ENCODE measurements at regions not wholly inside any gene's neighbourhood (a gene's known extent, or its start where the extent isn't known, plus 50 kb on each side); places are given as distances from the start of the nearest gene placed in this dataset.

DNA sequence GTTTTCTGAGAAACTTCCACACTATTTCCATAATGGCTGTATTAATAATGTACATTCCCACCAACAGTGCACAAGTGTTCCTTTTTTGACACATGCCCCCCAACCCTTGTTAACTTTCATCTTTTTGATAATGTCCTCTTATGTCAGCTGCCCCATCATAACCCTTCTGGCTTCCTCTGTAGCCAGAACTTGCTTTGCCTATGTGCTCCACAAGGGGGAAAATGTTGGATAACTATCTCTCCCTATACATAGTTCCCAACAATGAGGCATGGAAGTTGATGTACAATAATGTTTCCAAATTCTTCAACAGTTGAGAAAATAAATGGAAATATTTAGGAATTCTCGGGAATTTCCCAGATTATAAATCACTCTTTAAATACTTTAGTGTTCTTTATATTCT, 142.9 kb downstream of the ASB9 start:
- DNase-seq: no peak
- peaks cover 6% of the 10 kb centered on the region for H3K27me3 ChIP-seq (ENCODE audit: control insufficient read depth, insufficient read depth, low read length)
- H3K4me3 ChIP-seq (ENCODE audit: low read length): no peak overlapping the region
- H3K9me3 ChIP-seq (replicated peaks; ENCODE audit: control insufficient read depth, low read depth, low read length): no peaks in the 10 kb centered on the region
- H3K27ac ChIP-seq (ENCODE audit: low read length): no peak overlapping the region
- no CpG with 5 or more reads among the region's 1 CpG for WGBS (ENCODE audit: insufficient coverage)
- H3K4me1 ChIP-seq (ENCODE audit: control insufficient read depth, insufficient read depth, low read length): no peaks in the 10 kb centered on the region
- no peaks in the 10 kb centered on the region for H3K36me3 ChIP-seq (ENCODE audit: control insufficient read depth, insufficient read depth, low read length)

DNA sequence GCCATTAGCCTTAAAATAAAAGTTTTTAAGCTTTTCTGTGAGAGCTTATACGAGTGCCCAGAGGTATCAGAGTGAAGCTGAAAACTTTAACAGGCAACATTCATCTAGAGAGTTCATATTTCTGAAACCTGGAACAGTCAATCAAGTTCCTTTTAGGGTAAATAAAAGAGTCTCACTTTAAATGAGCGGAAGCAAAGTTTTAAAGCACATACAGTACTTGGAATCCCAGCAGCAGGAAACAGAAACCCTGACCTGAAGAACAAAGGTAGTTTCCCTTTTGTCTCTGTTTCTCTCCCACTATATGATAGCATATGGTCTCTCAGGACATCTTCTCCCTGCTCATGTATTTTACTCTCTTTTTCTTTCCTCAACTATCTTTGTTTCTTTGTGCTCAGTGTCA, 153.0 kb downstream of the ASB9 start:
- H3K36me3 ChIP-seq (ENCODE audit: control insufficient read depth, insufficient read depth, low read length): no peaks in the 10 kb centered on the region
- H3K27ac ChIP-seq (ENCODE audit: low read length): no peak overlapping the region
- no peaks in the 10 kb centered on the region for H3K4me1 ChIP-seq (ENCODE audit: control insufficient read depth, insufficient read depth, low read length)
- H3K27me3 ChIP-seq (ENCODE audit: control insufficient read depth, insufficient read depth, low read length): peaks cover 3% of the 10 kb centered on the region
- no peaks in the 10 kb centered on the region for H3K9me3 ChIP-seq (replicated peaks; ENCODE audit: control insufficient read depth, low read depth, low read length)
- WGBS (ENCODE audit: insufficient coverage): no CpG with 5 or more reads among the region's 2 CpGs
- H3K4me3 ChIP-seq (ENCODE audit: low read length): no peak overlapping the region
- DNase-seq: no peak

GRCh38 chrX:15114743-15115566, 154.9 kb downstream of the ASB9 start:
- DNase-seq: no peak
- Histone ChIP-seq H3K27ac (ENCODE audit: low read length) (no peak overlapping the region), H3K36me3 (ENCODE audit: control insufficient read depth, insufficient read depth, low read length) (no peaks in the 10 kb centered on the region), H3K4me3 (ENCODE audit: low read length) (no peak overlapping the region), H3K4me1 (ENCODE audit: control insufficient read depth, insufficient read depth, low read length) (no peaks in the 10 kb centered on the region), H3K9me3 (replicated peaks; ENCODE audit: control insufficient read depth, low read depth, low read length) (no peaks in the 10 kb centered on the region), H3K27me3 (ENCODE audit: control insufficient read depth, insufficient read depth, low read length) (no peaks in the 10 kb centered on the region)
- WGBS (ENCODE audit: insufficient coverage): 32% methylated on average over 6 of the region's 8 CpGs

DNA sequence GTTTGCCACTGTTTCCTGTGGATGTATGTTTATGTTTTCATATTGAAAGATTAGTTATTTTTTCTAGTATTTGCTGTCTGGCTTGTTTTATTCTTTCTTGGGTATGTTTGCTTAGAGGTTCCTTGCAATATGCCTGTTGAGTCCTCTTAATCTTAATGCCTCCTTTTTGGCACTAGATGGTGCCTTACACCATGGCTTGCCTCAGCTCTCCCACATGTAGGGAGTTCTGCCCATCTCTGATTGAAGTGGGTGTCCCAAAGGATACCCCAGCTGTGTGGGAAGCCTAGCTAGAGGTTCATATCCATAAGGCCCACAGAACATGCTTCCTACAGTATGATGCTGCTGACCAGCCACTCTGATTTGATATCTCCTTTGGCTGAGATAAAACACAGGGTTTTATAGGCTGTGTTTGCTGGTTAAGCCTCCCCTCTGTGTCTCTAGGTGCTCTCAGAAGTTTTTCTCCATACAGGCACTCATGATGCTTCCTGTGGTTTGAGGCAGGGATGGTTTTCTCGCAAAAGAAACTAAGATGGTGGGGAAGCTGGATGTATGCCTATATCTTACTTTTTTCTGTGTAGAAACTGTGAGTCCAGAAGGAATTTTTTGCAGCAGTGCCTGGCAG, 162.4 kb downstream of the ASB9 start:
- Histone ChIP-seq H3K36me3 (ENCODE audit: control insufficient read depth, insufficient read depth, low read length) (no peaks in the 10 kb centered on the region), H3K27ac (ENCODE audit: low read length) (no peak overlapping the region), H3K4me1 (ENCODE audit: control insufficient read depth, insufficient read depth, low read length) (no peaks in the 10 kb centered on the region), H3K27me3 (ENCODE audit: control insufficient read depth, insufficient read depth, low read length) (no peaks in the 10 kb centered on the region), H3K4me3 (ENCODE audit: low read length) (no peak overlapping the region), H3K9me3 (replicated peaks; ENCODE audit: control insufficient read depth, low read depth, low read length) (peaks cover 4% of the 10 kb centered on the region)
- WGBS (ENCODE audit: insufficient coverage): no CpG with 5 or more reads among the region's 1 CpG
- DNase-seq: no peak

GRCh38 chrX:15098505-15098904, 171.4 kb downstream of the ASB9 start:
- Histone ChIP-seq H3K27me3 (ENCODE audit: control insufficient read depth, insufficient read depth, low read length) (peaks cover 2% of the 10 kb centered on the region), H3K9me3 (replicated peaks; ENCODE audit: control insufficient read depth, low read depth, low read length) (no peaks in the 10 kb centered on the region), H3K27ac (ENCODE audit: low read length) (no peak overlapping the region), H3K4me3 (ENCODE audit: low read length) (no peak overlapping the region), H3K4me1 (ENCODE audit: control insufficient read depth, insufficient read depth, low read length) (no peaks in the 10 kb centered on the region), H3K36me3 (ENCODE audit: control insufficient read depth, insufficient read depth, low read length) (no peaks in the 10 kb centered on the region)
- no peak for DNase-seq
- WGBS (ENCODE audit: insufficient coverage): 60% methylated on average over 1 of the region's 2 CpGs

- Histone ChIP-seq H3K36me3 (ENCODE audit: control insufficient read depth, insufficient read depth, low read length) (no peaks in the 10 kb centered on the region), H3K4me3 (ENCODE audit: low read length) (no peak overlapping the region), H3K9me3 (replicated peaks; ENCODE audit: control insufficient read depth, low read depth, low read length) (peaks cover 3% of the 10 kb centered on the region), H3K4me1 (ENCODE audit: control insufficient read depth, insufficient read depth, low read length) (no peaks in the 10 kb centered on the region), H3K27ac (ENCODE audit: low read length) (no peak overlapping the region), H3K27me3 (ENCODE audit: control insufficient read depth, insufficient read depth, low read length) (no peaks in the 10 kb centered on the region)
- 92% methylated on average over 2 of the region's 5 CpGs for WGBS (ENCODE audit: insufficient coverage)
- no peak for DNase-seq
Measured at GRCh38 chrX:15087747-15088146, 182.1 kb downstream of the ASB9 start.

GRCh38 chrX:15073313-15073712, 196.6 kb downstream of the ASB9 start:
- Histone ChIP-seq H3K4me3 (ENCODE audit: low read length) (no peak overlapping the region), H3K4me1 (ENCODE audit: control insufficient read depth, insufficient read depth, low read length) (no peaks in the 10 kb centered on the region), H3K27me3 (ENCODE audit: control insufficient read depth, insufficient read depth, low read length) (peaks cover 2% of the 10 kb centered on the region), H3K36me3 (ENCODE audit: control insufficient read depth, insufficient read depth, low read length) (no peaks in the 10 kb centered on the region), H3K9me3 (replicated peaks; ENCODE audit: control insufficient read depth, low read depth, low read length) (no peaks in the 10 kb centered on the region), H3K27ac (ENCODE audit: low read length) (no peak overlapping the region)
- no peak for DNase-seq
- WGBS (ENCODE audit: insufficient coverage): 46% methylated on average over 5 of the region's 7 CpGs

GRCh38 chrX:15072880-15073279, 197.0 kb downstream of the ASB9 start:
- no peaks in the 10 kb centered on the region for H3K9me3 ChIP-seq (replicated peaks; ENCODE audit: control insufficient read depth, low read depth, low read length)
- no peak for DNase-seq
- H3K36me3 ChIP-seq (ENCODE audit: control insufficient read depth, insufficient read depth, low read length): no peaks in the 10 kb centered on the region
- H3K4me1 ChIP-seq (ENCODE audit: control insufficient read depth, insufficient read depth, low read length): no peaks in the 10 kb centered on the region
- WGBS (ENCODE audit: insufficient coverage): no CpG with 5 or more reads among the region's 3 CpGs
- H3K4me3 ChIP-seq (ENCODE audit: low read length): no peak overlapping the region
- no peak overlapping the region for H3K27ac ChIP-seq (ENCODE audit: low read length)
- H3K27me3 ChIP-seq (ENCODE audit: control insufficient read depth, insufficient read depth, low read length): peaks cover 2% of the 10 kb centered on the region

DNA sequence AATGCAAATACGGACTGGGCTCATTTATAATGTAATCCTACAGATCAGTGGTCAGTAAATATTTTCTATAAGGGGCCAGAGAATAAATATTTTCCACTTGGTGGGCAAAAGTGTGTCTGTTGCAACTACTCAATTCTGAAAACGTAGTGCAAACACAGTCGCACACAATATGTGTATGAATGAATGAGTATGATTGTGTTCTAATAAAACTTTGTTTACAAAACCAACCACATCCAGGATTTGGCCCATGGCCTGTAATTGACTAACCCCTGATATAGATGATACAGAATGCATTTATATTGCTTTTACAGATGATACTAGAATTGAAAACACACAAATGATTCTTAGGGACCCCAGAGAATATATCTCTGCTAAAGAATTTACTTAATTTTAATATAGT, 197.6 kb downstream of the ASB9 start:
- no peak for DNase-seq
- Histone ChIP-seq H3K36me3 (ENCODE audit: control insufficient read depth, insufficient read depth, low read length) (no peaks in the 10 kb centered on the region), H3K9me3 (replicated peaks; ENCODE audit: control insufficient read depth, low read depth, low read length) (no peaks in the 10 kb centered on the region), H3K4me1 (ENCODE audit: control insufficient read depth, insufficient read depth, low read length) (no peaks in the 10 kb centered on the region), H3K27ac (ENCODE audit: low read length) (no peak overlapping the region), H3K27me3 (ENCODE audit: control insufficient read depth, insufficient read depth, low read length) (peaks cover 2% of the 10 kb centered on the region), H3K4me3 (ENCODE audit: low read length) (no peak overlapping the region)
- WGBS (ENCODE audit: insufficient coverage): no CpG with 5 or more reads among the region's 3 CpGs

DNA sequence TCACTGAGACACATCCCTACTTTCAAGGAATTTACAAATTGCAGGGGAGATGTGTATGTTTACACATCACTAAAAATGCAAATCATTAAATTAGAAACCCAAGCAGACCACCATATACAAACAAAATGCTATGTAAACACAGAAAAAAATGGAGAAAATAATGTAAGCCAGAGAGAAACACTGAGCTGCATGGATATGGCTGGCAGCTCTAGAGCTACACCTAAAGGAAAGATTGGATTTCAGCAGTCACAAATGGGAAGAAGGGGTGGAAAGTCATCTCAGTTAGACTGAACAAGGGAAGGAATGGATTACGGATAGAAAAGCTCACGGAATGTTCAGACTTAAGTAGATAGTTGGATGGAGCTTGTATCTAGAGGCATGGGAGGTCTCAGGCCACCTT, 186.3 kb downstream of the MOSPD2 start:
- Histone ChIP-seq H3K36me3 (ENCODE audit: control insufficient read depth, insufficient read depth, low read length) (no peaks in the 10 kb centered on the region), H3K9me3 (replicated peaks; ENCODE audit: control insufficient read depth, low read depth, low read length) (no peaks in the 10 kb centered on the region), H3K4me1 (ENCODE audit: control insufficient read depth, insufficient read depth, low read length) (no peaks in the 10 kb centered on the region), H3K27me3 (ENCODE audit: control insufficient read depth, insufficient read depth, low read length) (peaks cover 8% of the 10 kb centered on the region), H3K4me3 (ENCODE audit: low read length) (no peak overlapping the region), H3K27ac (ENCODE audit: low read length) (no peak overlapping the region)
- 53% methylated on average over 2 of the region's 2 CpGs for WGBS (ENCODE audit: insufficient coverage)
- peak; percentile 22 for DNase-seq

All from muscle of leg (tissue), 3 donors.